ENCODE measurements at regions not wholly inside any gene's neighbourhood (a gene's known extent, or its start where the extent isn't known, plus 50 kb on each side); places are given as distances from the start of the nearest gene placed in this dataset.

- TF ChIP-seq CEBPB (IDR thresholded peaks at IDR 0.05; ENCODE audit: low read depth, low read length): no peak
Observed at GRCh38 chr2:67286981-67287759, 110.0 kb upstream of the ETAA1 start (continued).

DNA sequence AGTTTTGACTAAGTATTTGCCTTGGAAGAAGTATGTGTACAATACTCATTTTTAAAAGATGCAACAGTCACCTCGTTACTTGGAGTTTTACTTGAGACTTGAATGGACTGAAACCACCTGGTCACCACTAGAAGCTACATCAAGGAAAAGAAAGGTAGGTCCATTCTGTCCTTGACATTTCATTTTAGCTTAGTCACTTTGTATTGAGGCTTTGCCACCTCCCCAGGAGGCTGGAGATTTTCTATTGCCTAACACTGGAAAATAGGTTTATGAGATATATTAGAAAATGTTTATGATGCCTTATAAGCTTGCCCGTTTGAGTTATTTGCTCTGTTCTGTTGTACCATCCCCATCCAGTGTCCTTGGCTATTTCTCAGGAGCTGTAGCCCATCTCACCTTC is 107.9 kb upstream of the ETAA1 start:
- peak overlapping the region; percentile 96 for H2BK20ac ChIP-seq (ENCODE audit: low read depth, low read length)
- no TSS peak for BruUV-seq (replicated peaks)
- H4K8ac ChIP-seq (ENCODE audit: low read depth in 2 of 2, low read length in 2 of 2): peak overlapping the region; percentile 70 to 87
- peak overlapping the region; percentile 97 for H2BK5ac ChIP-seq (ENCODE audit: low read depth, low read length, poor library complexity, severe bottlenecking)
- peak overlapping the region; percentile 20; the same call in 1 of the 2 replicates for H3K27ac ChIP-seq (ENCODE audit: insufficient read depth, low read length)
- CTCF ChIA-PET: interaction anchor here (0.6 to 0.7 kb wide), 2 partner anchors 652 to 860 kb away, joined by 3 read pairs; no protein-coding TSS in a partner anchor
- H3K4ac ChIP-seq (ENCODE audit: low read depth, low read length): peak overlapping the region; percentile 66
- peak overlapping the region; percentile 85 for H4K91ac ChIP-seq (ENCODE audit: insufficient read depth, low read depth, low read length)
- ATAC-seq (ENCODE audit: low read depth) (no peak), DNase-seq (no peak)
- H2BK15ac ChIP-seq (ENCODE audit: low read depth, low read length): peak overlapping the region; percentile 85
- intact Hi-C loops (cut with micrococcal nuclease): no loop called here
- peak overlapping the region; percentile 83 for H2BK120ac ChIP-seq (ENCODE audit: low read depth, low read length)
- peak overlapping the region; percentile 93; the same call in 1 of the 2 replicates for H3K18ac ChIP-seq (ENCODE audit: low read depth, low read length)
- H2AK9ac ChIP-seq (replicated peaks; ENCODE audit: low read depth, low read length, poor library complexity): no peak overlapping the region
- no peaks in the 10 kb centered on the region for H3K9me3 ChIP-seq (ENCODE audit: control insufficient read depth, insufficient read depth, low read length)
- peak overlapping the region; percentile 31 for H3K56ac ChIP-seq (ENCODE audit: extremely low read depth, insufficient read depth, low read length)
- in situ Hi-C loops (cut with MboI; ENCODE audit: low sequenced_read_pairs): no loop called here
- no peak overlapping the region for H3K4me2 ChIP-seq (ENCODE audit: low read depth, low read length)
- dilution Hi-C loops (cut with HindIII; ENCODE audit: low sequenced_read_pairs, unreplicated experiment): no loop called here
- peak overlapping the region; percentile 82 for H3K14ac ChIP-seq (replicated peaks; ENCODE audit: low read depth, low read length)
- POLR2A ChIA-PET (ENCODE audit: unreplicated experiment): no interaction called here
- H2AK5ac ChIP-seq (ENCODE audit: low read depth, low read length): peak overlapping the region; percentile 59
- H3K4me3 ChIP-seq (ENCODE audit: insufficient read depth, low read depth, low read length): no peak overlapping the region
- H3K79me1 ChIP-seq (ENCODE audit: low read depth in 1 of 2, low read length in 2 of 2): peaks cover 0 to 4% of the 10 kb centered on the region in 2 experiments; a peak in 2 of 4 replicates
- H4K20me1 ChIP-seq (ENCODE audit: insufficient read depth, low read length): no peaks in the 10 kb centered on the region
- H3K36me3 ChIP-seq (ENCODE audit: control insufficient read depth, insufficient read depth, low read length): no peaks in the 10 kb centered on the region
- peak overlapping the region; percentile 85; the same call in 1 of the 2 replicates for H4K5ac ChIP-seq (ENCODE audit: low read depth, low read length)
- H3K27me3 ChIP-seq (ENCODE audit: control insufficient read depth, insufficient read depth, low read length): no peaks in the 10 kb centered on the region
- no CpG with 5 or more reads among the region's 2 CpGs for WGBS, 2 experiments (ENCODE audit: extremely low coverage in 2 of 2, insufficient read length in 1 of 2)
- peaks cover 11% of the 10 kb centered on the region; the same call in 1 of the 2 replicates for H3K9me1 ChIP-seq (ENCODE audit: insufficient read depth, low read length)
- no peak overlapping the region for H2AFZ ChIP-seq (replicated peaks; ENCODE audit: low read length, poor library complexity)
- peak overlapping the region; percentile 32; the same call in 1 of the 2 replicates for H3K23ac ChIP-seq (ENCODE audit: low read depth, low read length)
- H3K4me1 ChIP-seq (ENCODE audit: control insufficient read depth, insufficient read depth, low read length): peaks cover 10% of the 10 kb centered on the region
- TF ChIP-seq ELK1 (IDR thresholded peaks at IDR 0.05; ENCODE audit: borderline replicate concordance, low read depth, low read length) (no peak), RCOR1 (IDR thresholded peaks at IDR 0.05; ENCODE audit: insufficient replicate concordance, low read length) (no peak), CHD1 (IDR thresholded peaks at IDR 0.05; ENCODE audit: low read depth, low read length) (no peak), NFE2L2 (IDR thresholded peaks at IDR 0.05; ENCODE audit: low read depth, low read length) (0 out of 2 replicates have a peak, but pooled peaks have one; percentile 24), BHLHE40 (IDR thresholded peaks at IDR 0.05; ENCODE audit: low read depth, low read length) (no peak), CEBPB (IDR thresholded peaks at IDR 0.05; ENCODE audit: low read depth, low read length) (peak; percentile 16; the same call in 1 of the 2 replicates)
- TF ChIP-seq, protein P1, sequence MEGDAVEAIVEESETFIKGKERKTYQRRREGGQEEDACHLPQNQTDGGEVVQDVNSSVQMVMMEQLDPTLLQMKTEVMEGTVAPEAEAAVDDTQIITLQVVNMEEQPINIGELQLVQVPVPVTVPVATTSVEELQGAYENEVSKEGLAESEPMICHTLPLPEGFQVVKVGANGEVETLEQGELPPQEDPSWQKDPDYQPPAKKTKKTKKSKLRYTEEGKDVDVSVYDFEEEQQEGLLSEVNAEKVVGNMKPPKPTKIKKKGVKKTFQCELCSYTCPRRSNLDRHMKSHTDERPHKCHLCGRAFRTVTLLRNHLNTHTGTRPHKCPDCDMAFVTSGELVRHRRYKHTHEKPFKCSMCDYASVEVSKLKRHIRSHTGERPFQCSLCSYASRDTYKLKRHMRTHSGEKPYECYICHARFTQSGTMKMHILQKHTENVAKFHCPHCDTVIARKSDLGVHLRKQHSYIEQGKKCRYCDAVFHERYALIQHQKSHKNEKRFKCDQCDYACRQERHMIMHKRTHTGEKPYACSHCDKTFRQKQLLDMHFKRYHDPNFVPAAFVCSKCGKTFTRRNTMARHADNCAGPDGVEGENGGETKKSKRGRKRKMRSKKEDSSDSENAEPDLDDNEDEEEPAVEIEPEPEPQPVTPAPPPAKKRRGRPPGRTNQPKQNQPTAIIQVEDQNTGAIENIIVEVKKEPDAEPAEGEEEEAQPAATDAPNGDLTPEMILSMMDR (conservative IDR thresholded peaks at IDR 0.05; ENCODE audit: low read depth, low read length): no peak
- H3K9ac ChIP-seq (ENCODE audit: low read depth, low read length): no peak overlapping the region; the same call in 1 of the 2 replicates

Measured in IMR-90 (cell line).